Suprapubic skin (tissue), 4 donors: ENCODE measurements at regions not wholly inside any gene's neighbourhood (a gene's known extent, or its start where the extent isn't known, plus 50 kb on each side); places are given as distances from the start of the nearest gene placed in this dataset.

ENCODE experiments used
- DNase-seq, 2 donors: peaks; one replicate each; pipeline ENCODE4 v3.0.0-alpha.2; 2019; ENCODE audit warnings: low spot score in 2 of 2
- H3K27ac ChIP-seq: fragments of 200-600 bp; sonication (generic); one replicate; pipeline ENCODE4 v1.5.1; 2019
- H3K27me3 ChIP-seq: fragments of 200-600 bp; sonication (generic); one replicate; pipeline ENCODE4 v1.5.1; 2019
- H3K36me3 ChIP-seq: fragments of 200-600 bp; sonication (generic); one replicate; pipeline ENCODE4 v1.5.1; 2019
- H3K4me1 ChIP-seq: fragments of 200-600 bp; sonication (generic); one replicate; pipeline ENCODE4 v1.5.1; 2019
- H3K4me3 ChIP-seq: fragments of 200-600 bp; sonication (generic); one replicate; pipeline ENCODE4 v1.5.1; 2019; ENCODE audit warnings: mild to moderate bottlenecking
- H3K9me3 ChIP-seq: fragments of 200-600 bp; sonication (generic); one replicate; pipeline ENCODE4 v1.5.1; 2019
- CTCF ChIP-seq, 2 donors: fragments of 200-600 bp in 1 of 2; fragments of 450-650 bp in 1 of 2; sonication (generic) in 1 of 2; IDR thresholded peaks; one replicate each; pipeline ENCODE4 v1.5.1; 2016 to 2019; ENCODE audit warnings: antibody characterized with exemption in 2 of 2, mild to moderate bottlenecking in 1 of 2, moderate library complexity in 1 of 2
- EP300 ChIP-seq: sonication (generic); formaldehyde crosslinking; IDR thresholded peaks from one replicate; pipeline ENCODE4 v1.6.1; 2017; ENCODE audit warnings: antibody characterized with exemption
- POLR2A ChIP-seq, 2 donors: fragments of 450-650 bp; IDR thresholded peaks; one replicate each; pipeline ENCODE4 v1.6.1; 2017; ENCODE audit warnings: antibody characterized with exemption in 2 of 2, mild to moderate bottlenecking in 2 of 2, moderate library complexity in 2 of 2
- POLR2AphosphoS5 ChIP-seq, 3 donors: sonication (generic); formaldehyde crosslinking; IDR thresholded peaks; one replicate each; pipeline ENCODE4 v1.6.1; 2017; ENCODE audit warnings: antibody characterized with exemption in 3 of 3
- WGBS: methylation state at CpG from one replicate; pipeline ENCODE4 v1.1.5; 2018; 5-methylcytosine and 5-hydroxymethylcytosine counted together

GRCh38 chr2:76469066-76469465 lies 758.4 kb upstream of the GCFC2 start:
- H3K4me1 ChIP-seq: no peaks in the 10 kb centered on the region
- WGBS: 57% methylated on average over 4 of the region's 4 CpGs
- no peak for DNase-seq
- no peaks in the 10 kb centered on the region for H3K36me3 ChIP-seq
- H3K9me3 ChIP-seq: peaks cover 2% of the 10 kb centered on the region
- TF ChIP-seq EP300: no peak
- TF ChIP-seq POLR2AphosphoS5 (IDR thresholded peaks at IDR 0.05): no peak
- no peak for TF ChIP-seq CTCF (IDR thresholded peaks at IDR 0.05)
- TF ChIP-seq POLR2A (IDR thresholded peaks at IDR 0.05): no peak
- H3K27me3 ChIP-seq: no peaks in the 10 kb centered on the region
- H3K27ac ChIP-seq: no peak overlapping the region
- no peak overlapping the region for H3K4me3 ChIP-seq

- Histone ChIP-seq H3K4me1 (no peaks in the 10 kb centered on the region), H3K9me3 (peaks cover 2% of the 10 kb centered on the region), H3K27me3 (no peaks in the 10 kb centered on the region), H3K27ac (no peak overlapping the region), H3K4me3 (no peak overlapping the region), H3K36me3 (no peaks in the 10 kb centered on the region)
- 96% methylated on average over 2 of the region's 2 CpGs for WGBS
- TF ChIP-seq POLR2AphosphoS5 (IDR thresholded peaks at IDR 0.05) (no peak), POLR2A (IDR thresholded peaks at IDR 0.05) (no peak), EP300 (no peak), CTCF (IDR thresholded peaks at IDR 0.05) (no peak)
- DNase-seq: no peak
Measured at GRCh38 chr2:76467326-76467725, 756.6 kb upstream of the GCFC2 start.

GRCh38 chr2:76464310-76464709 lies 753.6 kb upstream of the GCFC2 start:
- Histone ChIP-seq H3K9me3 (no peaks in the 10 kb centered on the region), H3K4me1 (no peaks in the 10 kb centered on the region), H3K27ac (no peak overlapping the region), H3K27me3 (no peaks in the 10 kb centered on the region), H3K36me3 (no peaks in the 10 kb centered on the region), H3K4me3 (no peak overlapping the region)
- WGBS: 70% methylated on average over 2 of the region's 2 CpGs
- no peak for DNase-seq
- TF ChIP-seq CTCF (IDR thresholded peaks at IDR 0.05): no peak
- no peak for TF ChIP-seq POLR2AphosphoS5 (IDR thresholded peaks at IDR 0.05)
- TF ChIP-seq POLR2A (IDR thresholded peaks at IDR 0.05): no peak
- no peak for TF ChIP-seq EP300

GRCh38 chr2:76461431-76461830 lies 750.7 kb upstream of the GCFC2 start:
- H3K27me3 ChIP-seq: no peaks in the 10 kb centered on the region
- 49% methylated on average over 4 of the region's 4 CpGs for WGBS

GRCh38 chr2:76455910-76456309 lies 745.2 kb upstream of the GCFC2 start:
- H3K4me3 ChIP-seq: no peak overlapping the region
- H3K9me3 ChIP-seq: no peaks in the 10 kb centered on the region
- DNase-seq: no peak
- 93% methylated on average over 2 of the region's 2 CpGs for WGBS
- H3K27ac ChIP-seq: no peak overlapping the region
- H3K4me1 ChIP-seq: no peaks in the 10 kb centered on the region
- no peaks in the 10 kb centered on the region for H3K27me3 ChIP-seq
- TF ChIP-seq CTCF (IDR thresholded peaks at IDR 0.05) (no peak), POLR2AphosphoS5 (IDR thresholded peaks at IDR 0.05) (no peak), POLR2A (IDR thresholded peaks at IDR 0.05) (no peak), EP300 (no peak)
- H3K36me3 ChIP-seq: no peaks in the 10 kb centered on the region

More at GRCh38 chr2:76461431-76461830, 750.7 kb upstream of the GCFC2 start:
- TF ChIP-seq POLR2AphosphoS5 (IDR thresholded peaks at IDR 0.05): no peak
- no peak for TF ChIP-seq EP300
- no peak for TF ChIP-seq CTCF (IDR thresholded peaks at IDR 0.05)
- no peak for TF ChIP-seq POLR2A (IDR thresholded peaks at IDR 0.05)
- H3K27ac ChIP-seq: no peak overlapping the region
- no peak overlapping the region for H3K4me3 ChIP-seq
- no peaks in the 10 kb centered on the region for H3K9me3 ChIP-seq
- no peaks in the 10 kb centered on the region for H3K4me1 ChIP-seq
- no peaks in the 10 kb centered on the region for H3K36me3 ChIP-seq
- DNase-seq: no peak
